Ishikawa (cell line): ENCODE measurements at regions not wholly inside any gene's neighbourhood (a gene's known extent, or its start where the extent isn't known, plus 50 kb on each side); places are given as distances from the start of the nearest gene placed in this dataset.

Source experiments
- CEBPB ChIP-seq: IDR thresholded peaks from 2 replicates; pipeline ENCODE4 v1.6.1; 2012
- CREB1 ChIP-seq: IDR thresholded peaks from 2 replicates; pipeline ENCODE4 v1.6.1; 2012; ENCODE audit warnings: low read depth
- EGR1 ChIP-seq: IDR thresholded peaks from 2 replicates; pipeline ENCODE4 v1.6.1; 2012
- EP300 ChIP-seq: IDR thresholded peaks from 2 replicates; pipeline ENCODE4 v1.6.1; 2012; ENCODE audit warnings: borderline replicate concordance
- FOXM1 ChIP-seq: IDR thresholded peaks from 2 replicates; pipeline ENCODE4 v1.6.1; 2012; ENCODE audit warnings: low read depth, borderline replicate concordance
- NFIC ChIP-seq: IDR thresholded peaks from 2 replicates; pipeline ENCODE4 v1.6.1; 2012
- RAD21 ChIP-seq: IDR thresholded peaks from 2 replicates; pipeline ENCODE4 v1.6.1; 2012; ENCODE audit warnings: low read depth
- TAF1 ChIP-seq: IDR thresholded peaks from 2 replicates; pipeline ENCODE4 v1.6.1; 2012; ENCODE audit warnings: low read depth, mild to moderate bottlenecking
- TCF12 ChIP-seq: IDR thresholded peaks from 2 replicates; pipeline ENCODE4 v1.6.1; 2012; ENCODE audit warnings: low read depth
- YY1 ChIP-seq: IDR thresholded peaks from 2 replicates; pipeline ENCODE4 v1.6.1; 2012; ENCODE audit warnings: low read depth
- ZBTB7A ChIP-seq: IDR thresholded peaks from 2 replicates; pipeline ENCODE4 v1.6.1; 2012; ENCODE audit warnings: low read depth
- TF ChIP-seq, protein P1 (sequence below): IDR thresholded peaks from 2 replicates; pipeline ENCODE4 v1.6.1; 2012
- TF ChIP-seq, protein P2 (sequence below): IDR thresholded peaks from 2 replicates; pipeline ENCODE4 v1.6.1; 2012; ENCODE audit warnings: low read depth, mild to moderate bottlenecking
- TF ChIP-seq, protein P3 (sequence below): IDR thresholded peaks from 2 replicates; pipeline ENCODE4 v1.6.1; 2012

DNA sequence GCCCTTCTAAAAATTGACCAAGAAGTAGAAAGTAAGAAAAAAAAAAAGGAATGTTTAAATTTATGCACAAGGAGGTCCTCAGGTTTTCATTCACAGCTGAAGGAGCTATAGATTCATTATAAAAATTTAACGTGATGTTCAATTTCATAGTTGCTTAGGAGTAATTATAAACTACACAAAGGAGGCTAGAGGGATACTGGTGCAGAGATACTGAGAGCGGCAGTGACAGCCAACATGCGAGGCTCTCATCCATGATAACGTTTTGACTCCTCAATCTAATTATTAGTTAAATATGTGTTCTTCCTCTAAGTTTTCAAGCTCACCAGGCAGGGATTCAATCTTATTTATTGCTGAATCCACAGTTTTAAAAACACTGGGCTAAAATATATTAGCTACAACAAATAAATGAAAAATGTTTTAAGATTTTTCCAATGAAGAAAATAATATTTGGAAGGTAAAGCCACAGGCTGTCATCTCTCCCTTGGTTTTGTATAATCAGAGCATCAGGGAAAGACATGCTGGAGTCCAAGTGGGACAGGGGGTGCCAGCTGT is 49.8 kb upstream of the TRPC4 start:
- TF ChIP-seq RAD21 (no peak), EP300 (no peak), CREB1 (no peak), TAF1 (no peak), FOXM1 (no peak), YY1 (no peak), TCF12 (no peak), ZBTB7A (no peak), EGR1 (no peak), NFIC (no peak), CEBPB (no peak)
- TF ChIP-seq, protein P1, sequence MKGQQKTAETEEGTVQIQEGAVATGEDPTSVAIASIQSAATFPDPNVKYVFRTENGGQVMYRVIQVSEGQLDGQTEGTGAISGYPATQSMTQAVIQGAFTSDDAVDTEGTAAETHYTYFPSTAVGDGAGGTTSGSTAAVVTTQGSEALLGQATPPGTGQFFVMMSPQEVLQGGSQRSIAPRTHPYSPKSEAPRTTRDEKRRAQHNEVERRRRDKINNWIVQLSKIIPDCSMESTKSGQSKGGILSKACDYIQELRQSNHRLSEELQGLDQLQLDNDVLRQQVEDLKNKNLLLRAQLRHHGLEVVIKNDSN: no peak
- TF ChIP-seq, protein P2, sequence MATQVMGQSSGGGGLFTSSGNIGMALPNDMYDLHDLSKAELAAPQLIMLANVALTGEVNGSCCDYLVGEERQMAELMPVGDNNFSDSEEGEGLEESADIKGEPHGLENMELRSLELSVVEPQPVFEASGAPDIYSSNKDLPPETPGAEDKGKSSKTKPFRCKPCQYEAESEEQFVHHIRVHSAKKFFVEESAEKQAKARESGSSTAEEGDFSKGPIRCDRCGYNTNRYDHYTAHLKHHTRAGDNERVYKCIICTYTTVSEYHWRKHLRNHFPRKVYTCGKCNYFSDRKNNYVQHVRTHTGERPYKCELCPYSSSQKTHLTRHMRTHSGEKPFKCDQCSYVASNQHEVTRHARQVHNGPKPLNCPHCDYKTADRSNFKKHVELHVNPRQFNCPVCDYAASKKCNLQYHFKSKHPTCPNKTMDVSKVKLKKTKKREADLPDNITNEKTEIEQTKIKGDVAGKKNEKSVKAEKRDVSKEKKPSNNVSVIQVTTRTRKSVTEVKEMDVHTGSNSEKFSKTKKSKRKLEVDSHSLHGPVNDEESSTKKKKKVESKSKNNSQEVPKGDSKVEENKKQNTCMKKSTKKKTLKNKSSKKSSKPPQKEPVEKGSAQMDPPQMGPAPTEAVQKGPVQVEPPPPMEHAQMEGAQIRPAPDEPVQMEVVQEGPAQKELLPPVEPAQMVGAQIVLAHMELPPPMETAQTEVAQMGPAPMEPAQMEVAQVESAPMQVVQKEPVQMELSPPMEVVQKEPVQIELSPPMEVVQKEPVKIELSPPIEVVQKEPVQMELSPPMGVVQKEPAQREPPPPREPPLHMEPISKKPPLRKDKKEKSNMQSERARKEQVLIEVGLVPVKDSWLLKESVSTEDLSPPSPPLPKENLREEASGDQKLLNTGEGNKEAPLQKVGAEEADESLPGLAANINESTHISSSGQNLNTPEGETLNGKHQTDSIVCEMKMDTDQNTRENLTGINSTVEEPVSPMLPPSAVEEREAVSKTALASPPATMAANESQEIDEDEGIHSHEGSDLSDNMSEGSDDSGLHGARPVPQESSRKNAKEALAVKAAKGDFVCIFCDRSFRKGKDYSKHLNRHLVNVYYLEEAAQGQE: no peak
- TF ChIP-seq, protein P3, sequence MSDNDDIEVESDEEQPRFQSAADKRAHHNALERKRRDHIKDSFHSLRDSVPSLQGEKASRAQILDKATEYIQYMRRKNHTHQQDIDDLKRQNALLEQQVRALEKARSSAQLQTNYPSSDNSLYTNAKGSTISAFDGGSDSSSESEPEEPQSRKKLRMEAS: no peak
